ENCODE measurements at regions not wholly inside any gene's neighbourhood (a gene's known extent, or its start where the extent isn't known, plus 50 kb on each side); places are given as distances from the start of the nearest gene placed in this dataset.
A peak's percentile ranks its signal among the peaks of the same experiment; 100 is the strongest.

GRCh38 chr20:4574356-4574690, 111.9 kb upstream of the PRNP start:
- ChIA-PET POLR2A (no interaction called here), CTCF (no interaction called here)
- Mint-ChIP-seq H3K4me3 (no peak overlapping the region), H3K27ac (no peak overlapping the region), H3K36me3 (ENCODE audit: low read depth) (no peaks in the 10 kb centered on the region), H3K9me3 (ENCODE audit: low read depth) (no peaks in the 10 kb centered on the region), H3K27me3 (peaks cover 40% of the 10 kb centered on the region), H3K4me1 (no peaks in the 10 kb centered on the region)
- ATAC-seq = no peak
- no peak for DNase-seq
- intact Hi-C loops (cut with DNase I, micrococcal nuclease) = no loop called here

DNA sequence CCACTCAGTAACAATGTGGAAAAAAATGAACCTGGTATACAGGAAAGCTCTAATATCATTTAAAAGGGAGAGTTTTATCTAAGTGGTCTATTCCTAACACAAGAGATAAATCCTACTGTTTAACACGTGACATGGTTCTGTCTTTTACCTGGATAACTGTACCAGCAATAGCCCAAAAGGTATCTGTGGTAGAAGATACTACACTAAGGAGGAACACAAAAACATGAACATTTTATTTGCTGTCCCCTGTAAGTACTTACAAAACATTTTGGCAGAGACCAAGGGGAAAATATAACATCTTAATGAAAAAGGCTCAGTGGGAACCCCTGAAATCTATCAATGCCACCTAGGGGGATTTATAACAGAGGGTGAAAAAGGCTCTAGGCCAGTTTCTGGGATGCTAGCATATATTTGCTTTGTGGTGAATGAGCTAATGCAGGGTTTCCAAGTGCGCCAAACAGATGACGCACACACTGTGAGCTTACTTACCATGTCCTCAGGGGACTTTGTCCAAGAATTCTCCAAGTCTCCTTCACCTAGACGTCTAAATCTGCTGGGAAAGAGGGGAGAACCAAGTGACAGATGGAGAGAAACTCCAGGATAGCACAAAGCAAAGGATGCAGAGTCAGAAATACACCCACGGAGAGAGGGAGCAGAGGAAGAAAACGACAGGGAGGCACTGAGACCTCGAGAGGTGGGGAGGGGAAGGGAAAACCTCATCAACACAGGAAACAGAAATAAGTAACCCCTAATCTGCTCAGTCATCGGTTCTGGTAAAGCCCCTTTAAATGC, 112.5 kb upstream of the PRNP start:
- no peak overlapping the region for H3K27ac Mint-ChIP-seq
- POLR2A ChIA-PET = no interaction called here
- H3K36me3 Mint-ChIP-seq (ENCODE audit: low read depth) = no peaks in the 10 kb centered on the region
- no peaks in the 10 kb centered on the region for H3K9me3 Mint-ChIP-seq (ENCODE audit: low read depth)
- no peak overlapping the region for H3K4me3 Mint-ChIP-seq
- H3K27me3 Mint-ChIP-seq = peaks cover 40% of the 10 kb centered on the region
- no peak for ATAC-seq
- H3K4me1 Mint-ChIP-seq = no peaks in the 10 kb centered on the region
- CTCF ChIA-PET = no interaction called here
- DNase-seq = no peak
- intact Hi-C loops (cut with DNase I, micrococcal nuclease) = no loop called here

GRCh38 chr20:4571759-4572531, 114.3 kb upstream of the PRNP start:
- intact Hi-C loops (cut with DNase I, micrococcal nuclease) = no loop called here
- H3K9me3 Mint-ChIP-seq (ENCODE audit: low read depth) = no peaks in the 10 kb centered on the region
- H3K4me3 Mint-ChIP-seq = no peak overlapping the region
- peaks cover 26% of the 10 kb centered on the region for H3K27me3 Mint-ChIP-seq
- no peak overlapping the region for H3K27ac Mint-ChIP-seq
- ATAC-seq = no peak
- no peaks in the 10 kb centered on the region for H3K4me1 Mint-ChIP-seq
- H3K36me3 Mint-ChIP-seq (ENCODE audit: low read depth) = no peaks in the 10 kb centered on the region
- ChIA-PET CTCF (interaction anchor here (0.6 to 0.8 kb wide), 2 partner anchors 22 to 59 kb away, joined by 3 read pairs; no protein-coding TSS in a partner anchor), POLR2A (no interaction called here)
- no peak for DNase-seq

- ChIA-PET CTCF (no interaction called here), POLR2A (no interaction called here)
- Mint-ChIP-seq H3K9me3 (ENCODE audit: low read depth) (no peaks in the 10 kb centered on the region), H3K4me3 (no peak overlapping the region), H3K27me3 (peaks cover 20% of the 10 kb centered on the region), H3K36me3 (ENCODE audit: low read depth) (no peaks in the 10 kb centered on the region), H3K27ac (no peak overlapping the region), H3K4me1 (no peaks in the 10 kb centered on the region)
- no peak for ATAC-seq
- no peak for DNase-seq
- intact Hi-C loops (cut with DNase I, micrococcal nuclease) = no loop called here
These were observed 116.4 kb upstream of the PRNP start for GRCh38 chr20:4569865-4570264.

- Mint-ChIP-seq H3K27ac (no peak overlapping the region), H3K4me3 (no peak overlapping the region), H3K4me1 (no peaks in the 10 kb centered on the region), H3K9me3 (ENCODE audit: low read depth) (peaks cover 4% of the 10 kb centered on the region), H3K27me3 (peaks cover 26% of the 10 kb centered on the region), H3K36me3 (ENCODE audit: low read depth) (no peaks in the 10 kb centered on the region)
- peak; percentile 26 for DNase-seq
- intact Hi-C loops (cut with DNase I, micrococcal nuclease) = no loop called here
- POLR2A ChIA-PET = no interaction called here
- no peak for ATAC-seq
- CTCF ChIA-PET = interaction anchor here (0.7 to 1.2 kb wide), 4 partner anchors 11 to 173 kb away, joined by 3 read pairs; no protein-coding TSS in a partner anchor
These were observed 117.2 kb upstream of the PRNP start for GRCh38 chr20:4569092-4569491.

DNA sequence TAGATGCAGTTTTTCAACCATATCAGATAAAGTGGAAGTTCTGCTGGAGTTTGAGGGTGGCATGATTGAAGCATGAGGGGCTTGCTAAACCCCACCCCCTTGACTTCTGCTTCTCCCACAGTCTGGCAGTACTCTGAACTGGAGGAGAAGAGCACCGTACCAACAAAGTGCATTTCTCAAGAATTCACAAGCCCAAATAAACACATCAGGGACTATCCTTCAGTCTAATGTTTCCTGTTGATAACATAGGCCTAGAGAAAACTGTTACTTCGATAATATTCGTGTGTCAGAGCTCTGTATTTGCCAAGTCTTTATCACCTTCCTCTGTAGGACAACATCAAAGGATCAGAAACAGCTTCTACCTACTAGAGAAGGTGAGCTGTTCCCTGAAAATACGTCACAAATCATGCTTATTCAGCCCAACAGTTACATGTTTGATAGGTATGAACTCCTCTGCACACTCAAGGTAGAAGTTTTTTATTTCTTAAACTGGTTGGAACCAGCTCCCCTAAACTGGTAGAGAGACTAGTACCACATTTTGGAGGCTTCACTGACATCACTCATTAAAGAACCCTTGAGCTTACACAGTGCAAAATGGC, 117.8 kb upstream of the PRNP start:
- POLR2A ChIA-PET = interaction anchor here (0.6 kb wide), 1 partner anchor 881 kb away, joined by 3 read pairs; no protein-coding TSS in a partner anchor
- DNase-seq (no peak), ATAC-seq (peak; percentile 51)
- intact Hi-C loops (cut with DNase I, micrococcal nuclease) = no loop called here
- H3K36me3 Mint-ChIP-seq (ENCODE audit: low read depth) = no peaks in the 10 kb centered on the region
- CTCF ChIA-PET = interaction anchor here (0.7 to 1.2 kb wide), 7 partner anchors 9 to 174 kb away, joined by 3 to 4 read pairs (median 3); no protein-coding TSS in a partner anchor
- H3K27me3 Mint-ChIP-seq = peaks cover 28% of the 10 kb centered on the region
- H3K4me3 Mint-ChIP-seq = no peak overlapping the region
- no peak overlapping the region for H3K27ac Mint-ChIP-seq
- peaks cover 4% of the 10 kb centered on the region for H3K9me3 Mint-ChIP-seq (ENCODE audit: low read depth)
- no peaks in the 10 kb centered on the region for H3K4me1 Mint-ChIP-seq

- no peaks in the 10 kb centered on the region for H3K36me3 Mint-ChIP-seq (ENCODE audit: low read depth)
- no peak overlapping the region for H3K4me3 Mint-ChIP-seq
- DNase-seq (no peak), ATAC-seq (no peak)
- H3K9me3 Mint-ChIP-seq (ENCODE audit: low read depth) = peaks cover 4% of the 10 kb centered on the region
- peaks cover 26% of the 10 kb centered on the region for H3K27me3 Mint-ChIP-seq
- CTCF ChIA-PET = no interaction called here
- POLR2A ChIA-PET = no interaction called here
- H3K4me1 Mint-ChIP-seq = no peaks in the 10 kb centered on the region
- H3K27ac Mint-ChIP-seq = no peak overlapping the region
- intact Hi-C loops (cut with DNase I, micrococcal nuclease) = no loop called here
These were observed 119.1 kb upstream of the PRNP start for GRCh38 chr20:4567170-4567569.

DNA sequence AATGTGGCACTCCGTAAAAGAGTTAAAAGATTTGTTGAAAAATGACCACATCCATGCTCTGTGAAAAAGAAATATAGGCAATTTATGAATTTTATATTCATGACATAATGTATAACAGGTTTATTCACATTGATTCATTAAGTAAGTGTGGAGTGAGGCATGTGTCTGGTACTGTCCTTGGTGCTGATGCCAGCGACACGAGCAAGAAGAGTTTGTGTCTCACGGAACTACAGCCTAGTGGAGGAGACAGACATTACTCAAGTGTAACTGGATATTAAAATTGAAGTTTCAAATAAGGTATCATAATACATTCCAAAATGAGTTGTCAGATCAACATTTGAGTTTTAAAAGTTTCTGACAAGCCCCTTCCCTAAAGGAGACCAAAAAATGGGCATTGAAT, 122.7 kb upstream of the PRNP start:
- H3K9me3 Mint-ChIP-seq (ENCODE audit: low read depth) = peaks cover 4% of the 10 kb centered on the region
- intact Hi-C loops (cut with DNase I, micrococcal nuclease) = no loop called here
- H3K27me3 Mint-ChIP-seq = peaks cover 37% of the 10 kb centered on the region
- CTCF ChIA-PET = no interaction called here
- peak; percentile 49 for DNase-seq
- no peak overlapping the region for H3K27ac Mint-ChIP-seq
- H3K36me3 Mint-ChIP-seq (ENCODE audit: low read depth) = no peaks in the 10 kb centered on the region
- POLR2A ChIA-PET = no interaction called here
- no peaks in the 10 kb centered on the region for H3K4me1 Mint-ChIP-seq
- no peak overlapping the region for H3K4me3 Mint-ChIP-seq
- ATAC-seq = no peak

DNA sequence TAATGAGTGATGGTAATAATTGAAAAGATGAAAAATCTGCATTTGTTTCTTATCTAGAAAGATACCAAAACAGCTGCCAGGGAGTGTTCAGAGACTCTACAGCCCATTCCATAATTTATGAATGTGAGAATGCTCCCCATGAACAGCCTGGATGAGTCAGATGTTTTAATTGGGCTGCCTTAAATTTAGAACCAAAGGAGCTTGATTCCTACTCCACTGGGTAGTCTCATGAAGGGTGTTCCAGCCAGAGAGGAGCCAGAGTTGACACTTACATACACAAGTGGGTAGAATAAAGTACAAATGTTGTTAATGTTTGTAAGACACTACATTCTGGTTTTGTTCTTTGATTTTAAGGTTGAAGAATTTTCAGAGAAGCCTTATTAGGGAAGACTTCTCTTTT, 123.2 kb upstream of the PRNP start:
- intact Hi-C loops (cut with DNase I, micrococcal nuclease) = no loop called here
- Mint-ChIP-seq H3K27me3 (peaks cover 40% of the 10 kb centered on the region), H3K36me3 (ENCODE audit: low read depth) (no peaks in the 10 kb centered on the region), H3K4me3 (no peak overlapping the region), H3K9me3 (ENCODE audit: low read depth) (peaks cover 4% of the 10 kb centered on the region), H3K4me1 (no peaks in the 10 kb centered on the region), H3K27ac (no peak overlapping the region)
- ChIA-PET CTCF (no interaction called here), POLR2A (no interaction called here)
- no peak for ATAC-seq
- DNase-seq = no peak

- no peak for DNase-seq
- Mint-ChIP-seq H3K9me3 (ENCODE audit: low read depth) (peaks cover 4% of the 10 kb centered on the region), H3K36me3 (ENCODE audit: low read depth) (no peaks in the 10 kb centered on the region), H3K4me1 (no peaks in the 10 kb centered on the region), H3K4me3 (no peak overlapping the region), H3K27ac (no peak overlapping the region), H3K27me3 (peaks cover 42% of the 10 kb centered on the region)
- CTCF ChIA-PET = no interaction called here
- POLR2A ChIA-PET = no interaction called here
- intact Hi-C loops (cut with DNase I, micrococcal nuclease) = no loop called here
- no peak for ATAC-seq
These were observed 125.6 kb upstream of the PRNP start for GRCh38 chr20:4560667-4561066.

DNA sequence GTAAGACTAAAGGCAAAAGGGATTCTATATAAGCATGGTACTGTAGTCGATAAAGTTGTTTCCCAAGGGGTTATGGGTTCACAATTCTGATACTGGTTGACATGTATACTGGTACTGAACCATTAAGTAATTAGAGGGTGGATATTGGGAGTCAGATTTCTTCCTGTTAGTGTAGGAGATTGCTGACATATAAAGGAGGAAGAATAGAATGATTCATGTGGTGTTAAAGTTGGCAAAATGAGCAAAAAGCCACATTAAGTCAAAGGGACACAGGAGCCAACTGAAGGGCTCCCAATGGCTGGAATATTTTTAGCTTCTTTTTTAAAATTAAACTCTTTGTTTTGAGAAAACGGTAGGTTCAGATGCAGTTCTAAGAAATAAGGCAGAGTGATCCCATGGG, 126.3 kb upstream of the PRNP start:
- CTCF ChIA-PET = no interaction called here
- H3K9me3 Mint-ChIP-seq (ENCODE audit: low read depth) = peaks cover 4% of the 10 kb centered on the region
- ATAC-seq = no peak

GRCh38 chr20:4559106-4559505, 127.2 kb upstream of the PRNP start:
- Mint-ChIP-seq H3K4me1 (no peaks in the 10 kb centered on the region), H3K36me3 (ENCODE audit: low read depth) (no peaks in the 10 kb centered on the region), H3K4me3 (no peak overlapping the region), H3K9me3 (ENCODE audit: low read depth) (no peaks in the 10 kb centered on the region), H3K27me3 (peaks cover 40% of the 10 kb centered on the region), H3K27ac (no peak overlapping the region)
- CTCF ChIA-PET = interaction anchor here (0.6 kb wide), 1 partner anchor 171 kb away, joined by 4 read pairs; no protein-coding TSS in a partner anchor
- POLR2A ChIA-PET = no interaction called here
- intact Hi-C loops (cut with DNase I, micrococcal nuclease) = no loop called here
- ATAC-seq = no peak
- no peak for DNase-seq

More for the DNA sequence above, 126.3 kb upstream of the PRNP start:
- H3K27ac Mint-ChIP-seq = no peak overlapping the region
- no peaks in the 10 kb centered on the region for H3K4me1 Mint-ChIP-seq
- no peak for DNase-seq
- no peak overlapping the region for H3K4me3 Mint-ChIP-seq
- no peaks in the 10 kb centered on the region for H3K36me3 Mint-ChIP-seq (ENCODE audit: low read depth)
- H3K27me3 Mint-ChIP-seq = peaks cover 44% of the 10 kb centered on the region
- intact Hi-C loops (cut with DNase I, micrococcal nuclease) = no loop called here
- POLR2A ChIA-PET = no interaction called here

Data from activated CD4-positive, alpha-beta T cell treated with anti-CD3 and anti-CD28 coated beads for 36 hours (primary cell).